HG03139 (cell line): ENCODE measurements at regions not wholly inside any gene's neighbourhood (a gene's known extent, or its start where the extent isn't known, plus 50 kb on each side); places are given as distances from the start of the nearest gene placed in this dataset.
"Not testable (repeated sequence)": the region's sequence is repeated elsewhere in the genome, so short reads cannot be mapped to it uniquely, and the experiment has no call there.

Source experiments
- ATAC-seq: cut with Tn5 transposase; IDR thresholded peaks from one replicate; pipeline ENCODE4 v1.9.1; 2021; ENCODE audit not compliant: unreplicated experiment

- ATAC-seq: no peak
Measured at GRCh38 chr5:4013106-4013898, 417.7 kb downstream of the IRX1 start.

GRCh38 chr5:4015709-4016108 is 420.1 kb downstream of the IRX1 start:
- ATAC-seq: no peak

- ATAC-seq: no peak
Measured at GRCh38 chr5:4017076-4017803, 421.6 kb downstream of the IRX1 start.

DNA sequence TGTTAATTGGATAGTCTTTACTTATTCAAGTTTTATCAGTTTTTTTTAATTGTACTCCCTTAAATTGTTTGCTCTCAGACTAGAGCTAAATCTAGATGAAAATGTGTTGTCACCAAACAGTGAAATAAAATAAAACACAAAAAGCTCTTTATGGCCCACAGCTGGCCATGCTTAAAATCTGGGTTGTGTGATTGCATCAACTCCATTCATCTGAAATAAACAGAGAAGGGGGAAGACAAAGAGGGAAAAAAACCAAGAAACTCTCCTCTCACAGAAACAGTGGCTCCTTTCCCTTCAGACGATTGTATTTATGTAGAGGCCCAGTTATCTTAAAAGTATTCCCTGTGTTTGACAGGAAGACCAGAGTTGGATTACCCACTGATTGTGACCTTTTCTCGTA is 422.4 kb downstream of the IRX1 start:
- ATAC-seq: no peak

DNA sequence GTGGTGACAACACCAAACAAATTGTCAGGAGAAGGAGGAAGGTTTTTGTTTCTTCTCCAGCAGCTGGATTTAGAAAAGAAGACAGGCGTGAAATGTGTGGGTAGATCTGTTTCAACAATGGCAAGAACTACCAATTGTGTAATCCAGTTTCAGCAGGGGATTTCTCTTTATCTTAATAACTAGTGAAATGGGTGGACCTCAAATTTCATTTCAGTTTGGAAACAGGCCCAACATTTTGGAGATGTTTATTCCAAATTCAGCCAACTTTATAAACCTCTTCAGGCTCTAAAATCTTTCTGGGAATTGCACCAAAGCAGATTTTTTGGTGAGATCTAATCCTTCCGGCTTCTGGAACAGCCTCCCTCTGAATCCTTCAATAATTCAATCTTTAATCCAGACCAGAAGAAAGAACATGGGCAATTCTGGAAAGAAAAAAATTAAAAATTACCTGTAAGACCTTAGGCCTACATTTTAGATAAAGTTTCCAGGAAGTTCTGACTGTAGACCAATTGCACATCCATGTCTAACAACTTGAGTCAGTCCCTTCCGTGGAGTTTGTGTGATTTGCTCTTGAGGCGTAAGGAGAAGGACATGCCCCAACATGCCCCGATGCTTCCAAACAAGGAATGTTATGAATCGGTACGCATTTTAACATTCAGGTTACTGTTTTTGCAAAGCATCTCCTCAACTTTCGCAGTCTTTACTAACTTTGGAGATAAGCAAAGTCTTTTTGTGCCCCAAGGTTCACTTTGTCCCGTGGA is 423.6 kb downstream of the IRX1 start:
- ATAC-seq: no peak

DNA sequence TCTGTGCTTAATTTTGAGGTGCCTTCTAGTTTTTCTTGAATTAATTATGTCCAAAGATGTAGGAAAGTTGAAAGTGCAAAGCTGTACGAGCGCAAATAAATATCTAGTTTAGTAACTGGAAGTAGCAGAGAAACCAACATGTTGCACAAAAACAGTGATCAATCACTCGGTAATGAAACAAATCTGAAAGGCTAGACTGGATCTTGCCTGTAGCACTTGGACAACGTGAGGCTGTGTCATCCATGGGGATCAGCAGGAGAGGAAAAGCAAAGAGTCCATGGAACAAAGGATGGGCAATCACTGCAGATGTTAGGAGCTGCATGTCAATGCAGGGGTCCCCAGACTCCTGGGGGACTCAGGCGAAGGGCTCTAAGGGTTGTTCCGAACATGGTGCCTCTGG is 424.2 kb downstream of the IRX1 start:
- no peak for ATAC-seq

DNA sequence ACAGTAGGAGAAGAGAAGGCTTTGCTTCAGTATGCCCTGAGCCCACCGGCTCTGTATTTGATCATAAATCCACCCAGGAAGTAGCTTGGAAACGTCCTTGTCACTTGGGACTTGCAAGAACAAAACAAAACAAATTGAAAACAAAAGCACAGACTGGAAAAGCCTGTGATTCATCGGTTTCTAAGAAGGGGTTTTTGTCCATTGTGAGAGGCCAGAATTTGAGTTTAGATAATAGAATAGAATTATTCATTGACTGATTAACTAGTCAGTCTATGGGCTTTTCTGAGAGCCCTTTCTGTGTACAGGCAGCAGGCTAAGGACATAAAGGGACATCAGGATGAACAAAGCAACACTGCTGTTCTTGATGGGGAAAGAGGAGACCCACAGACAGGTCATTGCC is 424.8 kb downstream of the IRX1 start:
- ATAC-seq: no peak

DNA sequence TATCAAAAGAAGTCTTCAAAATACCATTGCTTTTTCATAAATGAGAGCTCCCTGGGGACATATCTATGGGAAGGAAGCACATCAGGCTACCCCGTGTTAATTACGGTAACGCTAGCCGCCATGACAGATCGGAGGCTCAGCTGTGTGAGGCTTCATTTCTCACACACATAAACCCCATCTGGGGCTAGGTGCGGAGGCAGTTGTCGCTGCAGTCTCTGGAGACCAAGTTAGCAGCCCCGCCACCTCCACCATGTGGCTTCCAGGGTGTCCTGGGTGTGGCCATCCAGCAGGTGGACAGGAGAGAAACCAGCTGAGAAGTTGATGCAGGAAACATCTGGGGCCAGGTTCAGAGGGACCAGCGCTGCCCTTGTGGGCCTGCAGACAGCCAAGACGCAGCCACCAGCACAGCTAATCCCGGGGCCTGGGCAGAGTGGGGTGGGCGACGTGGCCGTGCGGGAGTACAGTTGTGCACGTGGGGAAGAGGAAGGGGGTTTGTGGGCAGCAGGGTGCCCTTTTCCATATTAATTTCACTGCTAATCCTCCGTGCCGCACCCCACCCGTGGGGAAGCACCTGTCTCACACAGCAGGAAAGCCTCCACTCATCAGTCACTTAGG is 426.5 kb downstream of the IRX1 start:
- no peak for ATAC-seq

GRCh38 chr5:4023091-4023752 is 427.6 kb downstream of the IRX1 start:
- no peak for ATAC-seq

- ATAC-seq: no peak
Measured at GRCh38 chr5:4023753-4024335, 428.2 kb downstream of the IRX1 start.

DNA sequence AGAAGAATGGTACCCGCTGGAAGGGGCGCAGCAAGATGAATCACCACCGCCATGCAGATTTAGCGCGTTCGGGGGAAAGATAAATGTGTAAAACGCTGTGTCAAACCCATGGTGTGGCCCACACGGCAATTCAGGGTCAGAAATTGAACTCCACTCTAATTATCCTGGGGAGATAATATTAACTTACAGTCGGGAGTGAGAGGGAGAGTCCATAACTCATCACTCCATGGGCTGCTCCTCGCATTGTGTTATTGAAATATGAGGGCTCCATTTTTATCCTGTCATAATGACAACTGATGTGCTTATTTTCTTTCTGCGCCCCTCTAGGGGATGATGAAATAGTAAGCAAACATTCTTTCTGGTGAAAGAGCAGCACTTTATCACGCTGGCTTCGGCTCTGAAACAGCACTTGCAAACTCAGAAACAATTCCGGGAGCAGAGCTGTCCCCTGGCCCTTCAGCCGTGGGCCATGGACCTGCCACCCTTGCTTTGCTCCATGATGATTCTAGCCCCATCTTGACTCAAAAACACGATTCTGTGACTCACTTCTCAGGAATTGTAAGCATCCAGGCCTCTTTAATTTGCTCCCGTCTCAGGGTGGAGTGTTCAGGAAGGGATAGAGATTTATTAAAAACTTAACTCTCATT is 431.6 kb downstream of the IRX1 start:
- no peak for ATAC-seq

DNA sequence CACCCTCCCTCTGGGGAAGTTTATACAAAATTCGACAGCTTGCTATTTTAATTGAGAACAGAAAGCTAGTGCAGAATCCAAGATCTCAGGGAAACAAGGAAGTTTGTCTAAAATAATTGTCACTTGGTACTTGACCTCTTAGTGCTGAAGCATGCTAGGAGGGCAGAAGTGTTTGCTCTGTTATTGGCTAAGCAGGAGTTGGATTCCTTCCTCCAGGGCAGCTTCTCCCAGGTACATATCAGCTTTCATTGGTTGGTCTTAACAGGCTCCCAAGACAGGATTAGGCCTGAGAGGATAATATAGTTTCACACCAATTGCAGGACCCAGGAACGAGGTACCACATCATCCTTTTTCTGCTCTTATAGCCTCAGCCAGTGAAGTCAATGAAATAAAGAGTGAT is 432.8 kb downstream of the IRX1 start:
- no peak for ATAC-seq

- ATAC-seq: not testable (repeated sequence)
Measured at GRCh38 chr5:4033546-4033945, 437.9 kb downstream of the IRX1 start.

DNA sequence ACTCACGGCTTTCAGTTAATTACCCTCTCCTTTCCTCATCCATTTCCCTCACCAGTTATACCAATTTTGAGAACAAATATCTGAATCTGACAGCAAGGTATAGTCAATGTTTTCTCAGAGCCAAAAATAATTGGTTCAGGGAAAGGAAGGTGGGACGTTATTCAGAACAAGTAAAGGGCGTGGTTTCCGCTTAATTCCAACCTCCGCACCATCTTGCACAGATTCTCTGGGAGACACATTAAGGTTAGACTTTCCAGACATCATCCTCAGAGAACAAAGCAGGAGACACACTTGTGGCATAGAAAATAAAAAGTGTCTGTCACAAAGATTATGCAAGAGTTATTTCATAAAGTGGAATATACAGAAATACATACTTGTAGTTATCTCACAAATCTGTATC is 441.2 kb downstream of the IRX1 start:
- ATAC-seq: no peak

GRCh38 chr5:4038994-4039393 is 443.4 kb downstream of the IRX1 start:
- no peak for ATAC-seq

DNA sequence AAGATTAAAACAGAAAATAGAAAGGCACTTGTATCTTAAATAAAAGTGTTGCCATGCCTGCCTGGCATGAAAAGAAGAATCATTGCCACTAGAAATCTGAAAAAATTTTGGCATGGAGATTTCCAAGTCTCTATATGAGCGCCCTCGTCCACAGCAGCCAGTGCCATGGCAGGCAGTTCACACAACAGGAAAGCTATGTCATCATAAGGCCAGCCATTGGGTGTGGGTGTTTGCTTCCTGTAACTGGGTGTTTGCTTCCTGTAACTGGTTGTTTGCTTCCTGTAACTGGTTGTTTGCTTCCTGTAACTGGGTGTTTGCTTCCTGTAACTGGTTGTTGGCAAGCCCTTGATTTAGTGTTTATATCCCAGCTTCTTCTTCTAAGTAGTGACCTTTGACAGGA is 446.7 kb downstream of the IRX1 start:
- no peak for ATAC-seq

DNA sequence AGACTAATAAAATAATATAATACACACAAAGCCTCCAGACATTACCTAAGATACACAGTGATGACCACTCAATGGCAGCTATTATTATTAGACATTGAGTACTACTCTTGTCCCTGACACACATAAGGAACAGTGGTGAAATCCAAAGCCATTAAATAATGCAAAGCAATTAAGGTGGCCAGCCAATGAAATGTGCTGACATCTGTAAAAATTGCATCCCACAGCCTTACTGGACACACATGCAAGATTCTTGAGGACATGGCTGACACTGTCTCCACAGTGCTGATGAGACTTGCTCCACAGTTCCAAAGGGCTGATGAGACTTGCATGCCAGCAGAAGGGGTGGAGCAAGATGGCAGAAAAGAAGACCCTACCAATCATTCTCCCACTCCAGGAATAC is 447.5 kb downstream of the IRX1 start:
- no peak for ATAC-seq

DNA sequence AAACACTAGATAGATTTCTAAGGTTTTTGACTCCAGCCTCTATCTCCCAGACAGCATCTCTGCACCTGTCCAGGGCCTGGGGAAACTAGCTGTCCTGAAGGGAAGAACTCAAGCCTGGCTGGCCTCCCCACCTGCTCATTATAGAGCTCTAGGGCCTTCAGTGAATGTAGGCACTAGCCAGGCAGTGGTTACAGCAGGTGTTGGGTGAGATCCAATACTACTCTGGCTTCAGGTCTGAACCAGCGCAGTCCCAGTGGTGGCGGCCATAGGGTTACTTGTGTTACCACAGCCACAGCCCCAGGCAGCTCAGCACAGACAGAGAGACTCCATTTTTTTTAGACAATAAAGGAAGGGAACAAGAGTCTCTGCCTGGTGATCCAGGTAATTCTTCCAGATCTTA is 449.2 kb downstream of the IRX1 start:
- no peak for ATAC-seq

DNA sequence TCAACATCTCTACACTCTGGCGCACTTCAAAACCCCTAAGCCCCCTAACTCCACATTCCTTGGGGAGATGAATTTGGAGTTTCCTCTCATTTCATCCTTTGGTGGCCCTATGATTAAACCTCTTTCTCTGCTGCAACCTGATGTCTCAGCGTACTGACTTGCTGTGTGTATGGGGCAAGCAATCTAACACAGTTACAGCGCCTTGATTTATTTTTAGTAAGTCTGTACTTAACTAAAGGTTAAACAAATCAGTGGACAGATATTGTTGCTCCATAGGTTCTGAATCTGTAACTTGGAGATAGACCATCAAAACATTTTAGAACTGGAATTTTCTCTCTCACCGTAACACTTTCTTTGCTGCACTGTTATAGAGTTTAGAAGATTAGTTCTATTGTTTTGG is 452.8 kb downstream of the IRX1 start:
- no peak for ATAC-seq

DNA sequence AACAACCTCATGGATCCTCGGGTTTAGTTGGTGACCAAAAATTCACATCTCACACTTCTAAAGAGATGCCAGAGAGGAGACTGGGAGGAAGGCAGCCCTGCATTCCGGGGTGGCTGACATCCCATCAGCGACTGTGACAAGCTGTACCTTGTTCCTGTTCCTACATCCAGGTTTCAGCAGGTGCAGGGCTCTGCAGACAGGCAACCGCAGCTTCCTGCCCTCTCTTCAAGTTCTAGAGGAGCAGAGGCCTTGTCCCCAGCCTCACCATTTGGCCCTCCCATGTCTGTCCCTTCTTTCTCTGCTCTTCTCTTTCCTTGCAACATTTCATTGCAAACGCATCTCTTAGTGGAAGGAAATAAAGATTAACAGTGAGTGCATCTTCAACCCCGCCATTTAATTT is 454.6 kb downstream of the IRX1 start:
- ATAC-seq: no peak
